ENCODE measurements at regions not wholly inside any gene's neighbourhood (a gene's known extent, or its start where the extent isn't known, plus 50 kb on each side); places are given as distances from the start of the nearest gene placed in this dataset.

DNA sequence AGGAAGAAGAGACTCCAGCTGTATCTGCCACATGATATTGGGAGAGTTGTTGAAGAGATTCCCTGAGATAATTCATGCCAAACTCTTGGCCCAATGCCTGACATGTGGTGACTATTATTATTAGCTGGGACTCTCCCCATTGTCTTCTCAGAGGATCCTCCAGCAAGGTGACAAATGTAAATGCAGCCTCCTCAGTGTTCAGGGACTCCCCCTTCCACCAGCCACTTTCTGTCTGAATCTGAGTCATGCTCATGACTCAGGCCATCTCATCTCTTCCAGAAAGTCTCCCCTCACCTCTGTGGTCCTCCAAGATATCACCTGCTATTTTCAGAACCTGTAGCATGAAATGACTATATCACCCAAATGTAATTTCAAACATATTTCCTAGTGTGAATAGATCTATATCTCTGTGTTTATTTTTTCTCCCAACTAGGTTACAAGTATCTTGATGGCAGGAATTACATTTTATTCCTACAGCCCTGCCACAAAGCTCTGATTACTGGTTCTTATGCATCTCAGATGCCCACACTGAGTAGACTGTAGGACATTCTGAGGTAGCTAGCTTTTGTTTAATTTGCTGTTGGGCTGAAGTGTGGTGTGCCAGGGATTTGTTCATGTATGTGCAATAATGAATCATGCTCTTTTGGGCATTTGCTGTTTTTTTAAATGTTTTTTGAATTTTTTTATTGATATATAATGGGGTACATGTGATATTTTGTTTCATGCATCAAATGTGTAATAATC lies 126.6 kb upstream of the IL12B start:
- TF ChIP-seq, protein P1, sequence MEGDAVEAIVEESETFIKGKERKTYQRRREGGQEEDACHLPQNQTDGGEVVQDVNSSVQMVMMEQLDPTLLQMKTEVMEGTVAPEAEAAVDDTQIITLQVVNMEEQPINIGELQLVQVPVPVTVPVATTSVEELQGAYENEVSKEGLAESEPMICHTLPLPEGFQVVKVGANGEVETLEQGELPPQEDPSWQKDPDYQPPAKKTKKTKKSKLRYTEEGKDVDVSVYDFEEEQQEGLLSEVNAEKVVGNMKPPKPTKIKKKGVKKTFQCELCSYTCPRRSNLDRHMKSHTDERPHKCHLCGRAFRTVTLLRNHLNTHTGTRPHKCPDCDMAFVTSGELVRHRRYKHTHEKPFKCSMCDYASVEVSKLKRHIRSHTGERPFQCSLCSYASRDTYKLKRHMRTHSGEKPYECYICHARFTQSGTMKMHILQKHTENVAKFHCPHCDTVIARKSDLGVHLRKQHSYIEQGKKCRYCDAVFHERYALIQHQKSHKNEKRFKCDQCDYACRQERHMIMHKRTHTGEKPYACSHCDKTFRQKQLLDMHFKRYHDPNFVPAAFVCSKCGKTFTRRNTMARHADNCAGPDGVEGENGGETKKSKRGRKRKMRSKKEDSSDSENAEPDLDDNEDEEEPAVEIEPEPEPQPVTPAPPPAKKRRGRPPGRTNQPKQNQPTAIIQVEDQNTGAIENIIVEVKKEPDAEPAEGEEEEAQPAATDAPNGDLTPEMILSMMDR (IDR thresholded peaks at IDR 0.05): no peak
- TF ChIP-seq POLR2AphosphoS5 (IDR thresholded peaks at IDR 0.05) (no peak), POLR2A (IDR thresholded peaks at IDR 0.05) (no peak)
